Upper lobe of left lung (tissue), 6 donors: ENCODE measurements at regions not wholly inside any gene's neighbourhood (a gene's known extent, or its start where the extent isn't known, plus 50 kb on each side); places are given as distances from the start of the nearest gene placed in this dataset.
A peak's percentile ranks its signal among the peaks of the same experiment; 100 is the strongest.

Experiments
- ATAC-seq, 2 donors: fragments of 200-7000 bp; cut with Tn5 transposase; one replicate each; pipeline ENCODE4 v1.9.1; 2022; ENCODE audit warnings: mild to moderate bottlenecking in 2 of 2, moderate library complexity in 2 of 2; ENCODE audit not compliant: low FRiP score in 2 of 2
- DNase-seq, 2 donors: peaks; one replicate each; pipeline ENCODE4 v3.0.0-alpha.2; 2019 to 2020
- H3K27ac ChIP-seq, 4 donors: fragments of 200-600 bp; sonication (generic); one replicate each; pipeline ENCODE4 v1.5.1; 2016 to 2019
- H3K27me3 ChIP-seq, 4 donors: fragments of 200-600 bp; sonication (generic); one replicate each; pipeline ENCODE4 v1.5.1; 2017 to 2019
- H3K36me3 ChIP-seq, 4 donors: fragments of 200-600 bp; sonication (generic); one replicate each; pipeline ENCODE4 v1.5.1; 2016 to 2019
- H3K4me1 ChIP-seq, 4 donors: fragments of 200-600 bp; sonication (generic); one replicate each; pipeline ENCODE4 v1.5.1; 2018 to 2019
- H3K4me3 ChIP-seq, 4 donors: fragments of 200-600 bp; sonication (generic); one replicate each; pipeline ENCODE4 v1.5.1; 2017 to 2019; ENCODE audit warnings: mild to moderate bottlenecking in 2 of 4, moderate library complexity in 1 of 4
- H3K9me3 ChIP-seq, 4 donors: fragments of 200-600 bp; sonication (generic); one replicate each; pipeline ENCODE4 v1.5.1; 2018 to 2019
- EP300 ChIP-seq, 4 donors: sonication (generic); formaldehyde crosslinking; IDR thresholded peaks; one replicate each; pipeline ENCODE4 v1.5.1; 2017; ENCODE audit warnings: antibody characterized with exemption in 4 of 4, control low read depth in 2 of 4
- POLR2A ChIP-seq, 4 donors: fragments of 450-650 bp; IDR thresholded peaks; one replicate each; pipeline ENCODE4 v1.5.1; 2016 to 2017; ENCODE audit warnings: antibody characterized with exemption in 4 of 4, mild to moderate bottlenecking in 2 of 4
- POLR2AphosphoS5 ChIP-seq, 2 donors: sonication (generic); formaldehyde crosslinking; IDR thresholded peaks; one replicate each; pipeline ENCODE4 v1.5.1; 2017; ENCODE audit warnings: antibody characterized with exemption in 2 of 2
- WGBS, 2 donors: methylation state at CpG; one replicate each; pipeline ENCODE4 v1.1.5; 2017 to 2018; 5-methylcytosine and 5-hydroxymethylcytosine counted together
- TF ChIP-seq, protein P1 (sequence below), 6 experiments: fragments of 450-650 bp in 4 of 6; fragments of 200-600 bp in 2 of 6; sonication (generic) in 2 of 6; IDR thresholded peaks; one replicate each; pipeline ENCODE4 v1.5.1; 2016 to 2019; ENCODE audit warnings: antibody characterized with exemption in 6 of 6
- donor health status: DM: no; HTN: no; CAD: no; lungs with moderate emphysema.
- donor health status: DM: no; HTN: yes; CAD: no; lungs with severe emphysema.

DNA sequence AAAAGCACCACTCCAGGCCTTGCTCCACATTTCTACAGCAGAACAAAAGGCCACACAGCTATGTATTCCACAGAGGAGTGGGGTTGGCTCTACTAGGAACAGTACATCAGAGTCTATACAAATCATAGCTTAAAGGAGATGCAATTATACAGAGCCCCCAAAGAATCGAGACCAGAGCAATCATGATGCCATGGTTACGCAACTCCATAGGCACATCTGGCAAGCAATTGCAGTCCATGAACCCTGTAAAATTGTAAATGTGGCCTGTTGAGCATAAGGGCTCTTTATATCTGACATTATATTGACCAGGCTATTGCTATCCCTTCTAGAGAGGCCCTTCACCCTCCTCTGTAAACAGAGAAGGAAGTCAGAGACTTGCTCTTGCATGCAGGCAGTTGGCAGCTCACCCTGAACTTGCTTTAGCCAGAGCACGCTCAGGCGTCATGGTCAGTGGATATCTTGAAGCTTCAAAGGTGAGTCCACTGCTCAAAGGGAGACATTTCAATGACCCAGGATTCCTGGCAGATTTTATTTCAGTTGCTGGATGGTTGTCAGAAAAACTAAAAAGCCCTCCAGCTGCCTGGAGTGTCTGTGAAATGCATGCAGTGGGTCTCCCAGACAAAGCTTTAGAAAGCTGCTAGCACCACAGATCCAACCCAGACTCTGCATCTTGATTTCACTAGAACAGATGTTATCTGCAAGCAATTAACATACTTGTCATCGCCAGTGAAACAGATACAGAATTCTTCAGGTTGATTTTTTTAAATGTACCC is 357.2 kb downstream of the CENPW start:
- Histone ChIP-seq H3K4me1 (no peaks in the 10 kb centered on the region), H3K36me3 (no peaks in the 10 kb centered on the region), H3K27me3 (no peaks in the 10 kb centered on the region), H3K27ac (no peak overlapping the region), H3K4me3 (no peak overlapping the region), H3K9me3 (no peaks in the 10 kb centered on the region)
- DNase-seq (peak in 1 of 2 donors; percentile 43), ATAC-seq (no peak)
- WGBS, 2 donors = 40 to 66% methylated on average over 3 to 5 of the region's 5 CpGs
- TF ChIP-seq POLR2A (IDR thresholded peaks at IDR 0.05) (no peak), POLR2AphosphoS5 (IDR thresholded peaks at IDR 0.05) (no peak), EP300 (IDR thresholded peaks at IDR 0.05) (no peak)
- TF ChIP-seq, protein P1, sequence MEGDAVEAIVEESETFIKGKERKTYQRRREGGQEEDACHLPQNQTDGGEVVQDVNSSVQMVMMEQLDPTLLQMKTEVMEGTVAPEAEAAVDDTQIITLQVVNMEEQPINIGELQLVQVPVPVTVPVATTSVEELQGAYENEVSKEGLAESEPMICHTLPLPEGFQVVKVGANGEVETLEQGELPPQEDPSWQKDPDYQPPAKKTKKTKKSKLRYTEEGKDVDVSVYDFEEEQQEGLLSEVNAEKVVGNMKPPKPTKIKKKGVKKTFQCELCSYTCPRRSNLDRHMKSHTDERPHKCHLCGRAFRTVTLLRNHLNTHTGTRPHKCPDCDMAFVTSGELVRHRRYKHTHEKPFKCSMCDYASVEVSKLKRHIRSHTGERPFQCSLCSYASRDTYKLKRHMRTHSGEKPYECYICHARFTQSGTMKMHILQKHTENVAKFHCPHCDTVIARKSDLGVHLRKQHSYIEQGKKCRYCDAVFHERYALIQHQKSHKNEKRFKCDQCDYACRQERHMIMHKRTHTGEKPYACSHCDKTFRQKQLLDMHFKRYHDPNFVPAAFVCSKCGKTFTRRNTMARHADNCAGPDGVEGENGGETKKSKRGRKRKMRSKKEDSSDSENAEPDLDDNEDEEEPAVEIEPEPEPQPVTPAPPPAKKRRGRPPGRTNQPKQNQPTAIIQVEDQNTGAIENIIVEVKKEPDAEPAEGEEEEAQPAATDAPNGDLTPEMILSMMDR (IDR thresholded peaks at IDR 0.05) = no peak

DNA sequence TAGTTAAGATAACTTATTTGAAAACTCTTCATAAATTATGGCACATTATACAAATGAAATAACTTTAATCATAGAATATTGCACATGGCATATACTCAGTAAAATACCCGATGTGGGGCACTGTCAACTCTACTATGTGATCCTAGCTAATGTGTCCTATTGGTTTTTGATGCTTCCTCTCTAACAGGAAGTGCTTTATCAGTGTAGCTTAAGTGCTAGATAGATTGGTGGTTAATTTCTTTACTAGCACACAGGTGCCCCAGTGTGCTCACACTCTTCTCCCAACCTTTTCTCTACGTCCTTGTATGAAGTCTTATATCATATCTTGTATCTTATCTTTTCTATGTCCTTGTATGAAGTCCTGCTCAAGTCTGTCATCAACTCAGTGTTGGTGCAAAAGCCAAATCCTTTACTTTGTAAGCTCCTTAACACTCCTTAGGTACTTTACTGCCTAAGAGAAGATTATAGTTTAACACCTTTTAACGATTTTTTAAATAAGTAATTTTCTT is 358.9 kb downstream of the CENPW start:
- no peaks in the 10 kb centered on the region for H3K36me3 ChIP-seq
- ATAC-seq (no peak), DNase-seq (no peak)
- H3K4me1 ChIP-seq = no peaks in the 10 kb centered on the region
- no peaks in the 10 kb centered on the region for H3K27me3 ChIP-seq
- H3K4me3 ChIP-seq = no peak overlapping the region
- H3K9me3 ChIP-seq = no peaks in the 10 kb centered on the region
- TF ChIP-seq EP300 (IDR thresholded peaks at IDR 0.05) = no peak
- TF ChIP-seq, protein P1 (IDR thresholded peaks at IDR 0.05) = no peak
- no peak for TF ChIP-seq POLR2AphosphoS5 (IDR thresholded peaks at IDR 0.05)
- TF ChIP-seq POLR2A (IDR thresholded peaks at IDR 0.05) = no peak
- H3K27ac ChIP-seq = no peak overlapping the region
- 50 to 66% methylated on average over 3 of the region's 3 CpGs for WGBS, 2 donors

DNA sequence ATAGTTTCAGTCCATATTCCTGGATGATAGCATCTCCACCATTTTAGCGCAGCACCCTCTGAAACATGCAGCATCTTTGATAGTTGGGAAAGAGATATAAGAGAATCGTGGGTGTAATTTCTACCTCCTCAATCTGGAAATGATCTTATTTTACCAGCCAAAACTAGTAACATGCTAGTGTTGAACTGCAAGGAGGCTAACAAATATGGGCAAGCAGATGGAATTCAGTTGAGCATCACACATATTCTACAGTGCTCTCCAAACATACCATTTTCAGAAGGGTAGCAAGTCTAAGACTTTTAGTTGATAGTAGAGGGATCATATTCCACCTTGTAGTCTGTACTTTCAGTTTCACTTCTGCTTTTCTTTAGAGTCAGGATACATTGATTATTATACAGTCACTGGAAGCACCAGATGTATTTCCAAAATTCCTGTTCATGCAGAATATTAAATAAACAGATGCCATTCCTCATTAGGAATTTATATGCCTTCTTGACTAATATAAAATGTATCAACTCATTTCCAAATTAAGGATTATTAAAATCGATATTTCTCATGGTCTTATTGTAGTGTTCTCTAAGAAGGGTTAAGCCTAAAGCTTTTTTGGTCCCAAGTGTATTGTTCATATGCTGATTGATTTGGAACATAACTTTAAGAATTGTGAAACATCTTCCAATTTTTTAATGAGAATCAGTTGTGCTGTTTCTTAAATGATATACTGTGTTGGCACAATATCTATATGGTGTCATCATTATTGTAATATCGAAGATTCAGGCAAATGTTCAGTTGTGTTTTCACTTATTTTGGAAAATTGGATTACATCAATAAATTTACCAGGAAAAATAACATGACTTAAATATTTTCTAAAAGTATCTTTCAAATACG is 362.0 kb downstream of the CENPW start:
- no peak for DNase-seq
- H3K36me3 ChIP-seq = no peaks in the 10 kb centered on the region
- no peak for ATAC-seq
- no peaks in the 10 kb centered on the region for H3K9me3 ChIP-seq
- H3K4me3 ChIP-seq = no peak overlapping the region
- TF ChIP-seq EP300 (IDR thresholded peaks at IDR 0.05) = no peak
- TF ChIP-seq POLR2A (IDR thresholded peaks at IDR 0.05) = no peak
- TF ChIP-seq POLR2AphosphoS5 (IDR thresholded peaks at IDR 0.05) = no peak
- TF ChIP-seq, protein P1 (IDR thresholded peaks at IDR 0.05) = no peak
- H3K27me3 ChIP-seq = no peaks in the 10 kb centered on the region
- H3K27ac ChIP-seq = no peak overlapping the region
- 74 to 82% methylated on average over 5 of the region's 5 CpGs for WGBS, 2 donors
- H3K4me1 ChIP-seq = no peaks in the 10 kb centered on the region

GRCh38 chr6:126716032-126716431 is 376.1 kb downstream of the CENPW start:
- Histone ChIP-seq H3K36me3 (no peaks in the 10 kb centered on the region), H3K9me3 (no peaks in the 10 kb centered on the region), H3K27ac (no peak overlapping the region), H3K27me3 (no peaks in the 10 kb centered on the region), H3K4me1 (no peaks in the 10 kb centered on the region), H3K4me3 (no peak overlapping the region)
- ATAC-seq (no peak), DNase-seq (no peak)
- TF ChIP-seq, protein P1 (IDR thresholded peaks at IDR 0.05) = no peak
- TF ChIP-seq POLR2A (IDR thresholded peaks at IDR 0.05) = no peak
- no peak for TF ChIP-seq POLR2AphosphoS5 (IDR thresholded peaks at IDR 0.05)
- TF ChIP-seq EP300 (IDR thresholded peaks at IDR 0.05) = no peak
- 86 to 93% methylated on average over 2 of the region's 2 CpGs for WGBS, 2 donors
